ENCODE measurements at regions not wholly inside any gene's neighbourhood (a gene's known extent, or its start where the extent isn't known, plus 50 kb on each side); places are given as distances from the start of the nearest gene placed in this dataset.

GRCh38 chrX:1112321-1112720 is 100.1 kb downstream of the CRLF2 start:
- no peak for TF ChIP-seq CTCF (IDR thresholded peaks at IDR 0.05)
- H3K27ac Mint-ChIP-seq: no peak overlapping the region
- DNase-seq: no peak
- peak overlapping the region; percentile 44 for H3K4me3 Mint-ChIP-seq
- H3K4me1 Mint-ChIP-seq: peaks cover 33% of the 10 kb centered on the region
- no peaks in the 10 kb centered on the region for H3K36me3 Mint-ChIP-seq (ENCODE audit: low read depth)
- peaks cover 10% of the 10 kb centered on the region for H3K9me3 Mint-ChIP-seq
- H3K27me3 Mint-ChIP-seq (ENCODE audit: low read depth, poor library complexity): peaks cover 80% of the 10 kb centered on the region

GRCh38 chrX:1111601-1112300 is 100.7 kb downstream of the CRLF2 start:
- Mint-ChIP-seq H3K27ac (no peak overlapping the region), H3K4me3 (peak overlapping the region; percentile 57), H3K36me3 (ENCODE audit: low read depth) (no peaks in the 10 kb centered on the region), H3K27me3 (ENCODE audit: low read depth, poor library complexity) (peaks cover 83% of the 10 kb centered on the region), H3K4me1 (peaks cover 33% of the 10 kb centered on the region), H3K9me3 (peaks cover 10% of the 10 kb centered on the region)
- no peak for TF ChIP-seq CTCF (IDR thresholded peaks at IDR 0.05)
- DNase-seq: peak; percentile 19

GRCh38 chrX:1109580-1110119 is 102.8 kb downstream of the CRLF2 start:
- peak overlapping the region; percentile 65 for H3K27ac Mint-ChIP-seq
- no peak for TF ChIP-seq CTCF (IDR thresholded peaks at IDR 0.05)
- H3K4me3 Mint-ChIP-seq: no peak overlapping the region
- no peaks in the 10 kb centered on the region for H3K36me3 Mint-ChIP-seq (ENCODE audit: low read depth)
- peaks cover 5% of the 10 kb centered on the region for H3K9me3 Mint-ChIP-seq
- peaks cover 78% of the 10 kb centered on the region for H3K27me3 Mint-ChIP-seq (ENCODE audit: low read depth, poor library complexity)
- peaks cover 33% of the 10 kb centered on the region for H3K4me1 Mint-ChIP-seq
- DNase-seq: no peak

- Mint-ChIP-seq H3K27ac (peak overlapping the region; percentile 32), H3K4me3 (peak overlapping the region; percentile 35), H3K36me3 (ENCODE audit: low read depth) (no peaks in the 10 kb centered on the region)
Observed at GRCh38 chrX:1108501-1109445, 103.7 kb downstream of the CRLF2 start.

More at GRCh38 chrX:1108501-1109445, 103.7 kb downstream of the CRLF2 start:
- Mint-ChIP-seq H3K27me3 (ENCODE audit: low read depth, poor library complexity) (peaks cover 69% of the 10 kb centered on the region), H3K9me3 (no peaks in the 10 kb centered on the region), H3K4me1 (peaks cover 33% of the 10 kb centered on the region)
- no peak for TF ChIP-seq CTCF (IDR thresholded peaks at IDR 0.05)
- DNase-seq: no peak
